ENCODE measurements at regions not wholly inside any gene's neighbourhood (a gene's known extent, or its start where the extent isn't known, plus 50 kb on each side); places are given as distances from the start of the nearest gene placed in this dataset.

DNA sequence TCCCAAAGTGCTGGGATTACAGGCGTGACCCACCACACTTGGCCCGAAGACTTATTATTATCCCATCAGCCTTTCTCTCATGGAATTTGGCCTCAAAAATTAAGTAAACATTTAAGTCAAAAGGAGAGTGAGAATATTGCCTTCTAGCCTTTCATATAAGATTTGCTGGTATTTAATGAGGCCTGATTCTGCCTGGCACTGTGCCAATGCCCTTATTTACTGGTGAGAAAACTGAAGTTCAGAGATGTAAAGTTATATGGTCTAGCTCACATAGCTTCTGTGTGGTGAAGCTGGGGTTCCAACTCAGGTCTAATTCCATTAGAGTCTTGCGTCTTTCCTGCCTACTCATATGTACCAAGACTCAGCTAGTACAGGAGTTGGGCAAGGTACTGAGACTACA is 260.2 kb downstream of the SDHAF3 start:
- ChIA-PET RAD21 (ENCODE audit: unreplicated experiment) (no interaction called here), POLR2A (no interaction called here), SMC1A (ENCODE audit: uncharacterized antibody, unreplicated experiment) (no interaction called here), CTCF (no interaction called here)
- no peaks in the 10 kb centered on the region for H3K4me1 ChIP-seq (ENCODE audit: control insufficient read depth, insufficient read depth, low read length)
- no peak overlapping the region for H3K4me2 ChIP-seq (ENCODE audit: control insufficient read depth, insufficient read depth)
- no peaks in the 10 kb centered on the region; a peak in 1 of 4 replicates for H3K27me3 ChIP-seq (replicated peaks in 1 of 2; ENCODE audit: control insufficient read depth in 2 of 2, insufficient read depth in 2 of 2, low read length in 1 of 2)
- H3K36me3 ChIP-seq (ENCODE audit: control insufficient read depth in 2 of 2, insufficient read depth in 2 of 2, low read length in 1 of 2), result no peaks in the 10 kb centered on the region
- H2AFZ ChIP-seq (ENCODE audit: control insufficient read depth, low read depth, low read length), result no peak overlapping the region
- no peak overlapping the region for H3K27ac ChIP-seq (ENCODE audit: control insufficient read depth, insufficient read depth)
- intact Hi-C loops (cut with micrococcal nuclease; ENCODE audit: unreplicated experiment) (no loop called here), in situ Hi-C loops (cut with MboI) (no loop called here)
- no TSS peak for BruUV-seq (replicated peaks)
- H4K20me1 ChIP-seq (ENCODE audit: control insufficient read depth, insufficient read depth), result no peaks in the 10 kb centered on the region
- no peak overlapping the region for H3K4me3 ChIP-seq
- 18% methylated on average over 3 of the region's 3 CpGs for WGBS (ENCODE audit: insufficient coverage, insufficient replicate concordance, low lambda C conversion rate, missing lambda C conversion rate)
- no peak overlapping the region for H3K9ac ChIP-seq (ENCODE audit: control insufficient read depth, insufficient read depth, low read length)
- no peak for FAIRE-seq
- H3K79me2 ChIP-seq (ENCODE audit: control insufficient read depth, insufficient read depth, low read length), result no peaks in the 10 kb centered on the region
- TF ChIP-seq CREB1 (IDR thresholded peaks at IDR 0.05; ENCODE audit: low read depth) (no peak), ZSCAN29 (IDR thresholded peaks at IDR 0.05) (no peak), TAF1 (IDR thresholded peaks at IDR 0.05; ENCODE audit: borderline replicate concordance, low read depth, low read length) (no peak), KLF5 (IDR thresholded peaks at IDR 0.05; ENCODE audit: partially characterized antibody) (no peak), SPI1 (IDR thresholded peaks at IDR 0.05; ENCODE audit: borderline replicate concordance, insufficient read depth, low read depth, low read length) (no peak), MTA3 (IDR thresholded peaks at IDR 0.05; ENCODE audit: borderline replicate concordance, low read length) (no peak), YY1 (IDR thresholded peaks at IDR 0.05; ENCODE audit: low read depth, low read length) (no peak), GABPA (IDR thresholded peaks at IDR 0.05; ENCODE audit: low read depth) (no peak), ZNF207 (IDR thresholded peaks at IDR 0.05; ENCODE audit: borderline replicate concordance) (no peak), TARDBP (IDR thresholded peaks at IDR 0.05; ENCODE audit: borderline replicate concordance) (no peak), RB1 (IDR thresholded peaks at IDR 0.05; ENCODE audit: borderline replicate concordance) (no peak), MEF2A (IDR thresholded peaks at IDR 0.05; ENCODE audit: insufficient read depth, low read depth, low read length) (no peak)
- TF ChIP-seq, protein P1, sequence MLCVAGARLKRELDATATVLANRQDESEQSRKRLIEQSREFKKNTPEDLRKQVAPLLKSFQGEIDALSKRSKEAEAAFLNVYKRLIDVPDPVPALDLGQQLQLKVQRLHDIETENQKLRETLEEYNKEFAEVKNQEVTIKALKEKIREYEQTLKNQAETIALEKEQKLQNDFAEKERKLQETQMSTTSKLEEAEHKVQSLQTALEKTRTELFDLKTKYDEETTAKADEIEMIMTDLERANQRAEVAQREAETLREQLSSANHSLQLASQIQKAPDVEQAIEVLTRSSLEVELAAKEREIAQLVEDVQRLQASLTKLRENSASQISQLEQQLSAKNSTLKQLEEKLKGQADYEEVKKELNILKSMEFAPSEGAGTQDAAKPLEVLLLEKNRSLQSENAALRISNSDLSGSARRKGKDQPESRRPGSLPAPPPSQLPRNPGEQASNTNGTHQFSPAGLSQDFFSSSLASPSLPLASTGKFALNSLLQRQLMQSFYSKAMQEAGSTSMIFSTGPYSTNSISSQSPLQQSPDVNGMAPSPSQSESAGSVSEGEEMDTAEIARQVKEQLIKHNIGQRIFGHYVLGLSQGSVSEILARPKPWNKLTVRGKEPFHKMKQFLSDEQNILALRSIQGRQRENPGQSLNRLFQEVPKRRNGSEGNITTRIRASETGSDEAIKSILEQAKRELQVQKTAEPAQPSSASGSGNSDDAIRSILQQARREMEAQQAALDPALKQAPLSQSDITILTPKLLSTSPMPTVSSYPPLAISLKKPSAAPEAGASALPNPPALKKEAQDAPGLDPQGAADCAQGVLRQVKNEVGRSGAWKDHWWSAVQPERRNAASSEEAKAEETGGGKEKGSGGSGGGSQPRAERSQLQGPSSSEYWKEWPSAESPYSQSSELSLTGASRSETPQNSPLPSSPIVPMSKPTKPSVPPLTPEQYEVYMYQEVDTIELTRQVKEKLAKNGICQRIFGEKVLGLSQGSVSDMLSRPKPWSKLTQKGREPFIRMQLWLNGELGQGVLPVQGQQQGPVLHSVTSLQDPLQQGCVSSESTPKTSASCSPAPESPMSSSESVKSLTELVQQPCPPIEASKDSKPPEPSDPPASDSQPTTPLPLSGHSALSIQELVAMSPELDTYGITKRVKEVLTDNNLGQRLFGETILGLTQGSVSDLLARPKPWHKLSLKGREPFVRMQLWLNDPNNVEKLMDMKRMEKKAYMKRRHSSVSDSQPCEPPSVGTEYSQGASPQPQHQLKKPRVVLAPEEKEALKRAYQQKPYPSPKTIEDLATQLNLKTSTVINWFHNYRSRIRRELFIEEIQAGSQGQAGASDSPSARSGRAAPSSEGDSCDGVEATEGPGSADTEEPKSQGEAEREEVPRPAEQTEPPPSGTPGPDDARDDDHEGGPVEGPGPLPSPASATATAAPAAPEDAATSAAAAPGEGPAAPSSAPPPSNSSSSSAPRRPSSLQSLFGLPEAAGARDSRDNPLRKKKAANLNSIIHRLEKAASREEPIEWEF (IDR thresholded peaks at IDR 0.05; ENCODE audit: insufficient replicate concordance, low read depth, low read length), result no peak
- TF ChIP-seq, protein P2, sequence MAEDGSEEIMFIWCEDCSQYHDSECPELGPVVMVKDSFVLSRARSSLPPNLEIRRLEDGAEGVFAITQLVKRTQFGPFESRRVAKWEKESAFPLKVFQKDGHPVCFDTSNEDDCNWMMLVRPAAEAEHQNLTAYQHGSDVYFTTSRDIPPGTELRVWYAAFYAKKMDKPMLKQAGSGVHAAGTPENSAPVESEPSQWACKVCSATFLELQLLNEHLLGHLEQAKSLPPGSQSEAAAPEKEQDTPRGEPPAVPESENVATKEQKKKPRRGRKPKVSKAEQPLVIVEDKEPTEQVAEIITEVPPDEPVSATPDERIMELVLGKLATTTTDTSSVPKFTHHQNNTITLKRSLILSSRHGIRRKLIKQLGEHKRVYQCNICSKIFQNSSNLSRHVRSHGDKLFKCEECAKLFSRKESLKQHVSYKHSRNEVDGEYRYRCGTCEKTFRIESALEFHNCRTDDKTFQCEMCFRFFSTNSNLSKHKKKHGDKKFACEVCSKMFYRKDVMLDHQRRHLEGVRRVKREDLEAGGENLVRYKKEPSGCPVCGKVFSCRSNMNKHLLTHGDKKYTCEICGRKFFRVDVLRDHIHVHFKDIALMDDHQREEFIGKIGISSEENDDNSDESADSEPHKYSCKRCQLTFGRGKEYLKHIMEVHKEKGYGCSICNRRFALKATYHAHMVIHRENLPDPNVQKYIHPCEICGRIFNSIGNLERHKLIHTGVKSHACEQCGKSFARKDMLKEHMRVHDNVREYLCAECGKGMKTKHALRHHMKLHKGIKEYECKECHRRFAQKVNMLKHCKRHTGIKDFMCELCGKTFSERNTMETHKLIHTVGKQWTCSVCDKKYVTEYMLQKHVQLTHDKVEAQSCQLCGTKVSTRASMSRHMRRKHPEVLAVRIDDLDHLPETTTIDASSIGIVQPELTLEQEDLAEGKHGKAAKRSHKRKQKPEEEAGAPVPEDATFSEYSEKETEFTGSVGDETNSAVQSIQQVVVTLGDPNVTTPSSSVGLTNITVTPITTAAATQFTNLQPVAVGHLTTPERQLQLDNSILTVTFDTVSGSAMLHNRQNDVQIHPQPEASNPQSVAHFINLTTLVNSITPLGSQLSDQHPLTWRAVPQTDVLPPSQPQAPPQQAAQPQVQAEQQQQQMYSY (CRISPR knock-in tag; IDR thresholded peaks at IDR 0.05), result no peak
- H3K9me3 ChIP-seq (replicated peaks; ENCODE audit: control insufficient read depth, insufficient read depth, low read length), result no peaks in the 10 kb centered on the region
- DNase-seq (ENCODE audit: low read depth, low spot score), result no peak
- ATAC-seq, result no peak

Measured in GM12878 (cell line).